NOMO-1 treated with DMSO at 0.1 percent for 48 hours (cell line): ENCODE measurements at regions not wholly inside any gene's neighbourhood (a gene's known extent, or its start where the extent isn't known, plus 50 kb on each side); places are given as distances from the start of the nearest gene placed in this dataset.

ENCODE experiments used
- DNase-seq: peaks from one replicate; lab custom pipeline; 2025; ENCODE audit not compliant: unreplicated experiment; lab: John Stamatoyannopoulos, UW

- DNase-seq: peak; percentile 82
Measured at GRCh38 chr20:57902473-57902872, 192.7 kb upstream of the PMEPA1 start.

- DNase-seq: no peak
Measured at GRCh38 chr20:57901526-57901925, 191.7 kb upstream of the PMEPA1 start.

GRCh38 chr20:57900226-57900905 lies 190.6 kb upstream of the PMEPA1 start:
- no peak for DNase-seq

- no peak for DNase-seq
Measured at GRCh38 chr20:57899554-57899953, 189.7 kb upstream of the PMEPA1 start.

DNA sequence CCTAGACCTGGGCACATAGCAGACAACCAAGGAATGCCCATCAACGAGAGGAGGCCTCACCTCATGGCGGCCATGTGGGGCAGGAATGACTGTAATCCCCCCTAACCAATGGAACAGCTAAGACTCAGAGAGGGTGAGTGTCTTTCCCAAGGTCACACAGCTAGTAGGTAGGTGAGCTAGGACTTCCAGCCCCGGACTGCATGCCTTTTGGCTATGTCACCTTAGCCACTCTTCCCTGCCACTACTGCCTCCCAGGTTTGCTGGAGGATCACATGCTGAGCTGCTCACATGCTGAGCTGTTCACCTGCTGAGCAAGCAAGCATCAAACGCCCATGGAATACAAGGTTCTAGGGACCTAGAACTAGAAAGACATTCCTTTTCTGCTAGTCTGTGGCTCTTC lies 188.5 kb upstream of the PMEPA1 start:
- DNase-seq: no peak

DNA sequence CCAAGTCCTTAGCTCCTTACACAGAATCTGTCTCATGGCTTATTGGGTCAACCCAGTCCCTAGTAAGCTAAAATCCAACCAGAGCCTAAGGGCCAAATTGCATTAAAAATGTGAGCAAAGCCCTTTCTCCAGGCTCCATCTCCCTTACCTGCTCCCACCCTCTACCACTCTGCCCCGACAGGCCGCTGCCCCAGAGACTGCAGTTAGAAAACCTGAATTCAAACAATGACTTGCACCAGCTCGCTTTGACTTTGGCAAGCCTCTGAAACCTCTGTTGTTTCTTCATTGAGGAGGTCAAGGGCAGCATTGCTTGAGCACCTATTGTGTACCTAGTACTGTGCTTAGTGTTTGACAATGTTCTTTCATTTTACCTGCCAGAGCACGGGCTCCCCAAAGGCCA lies 188.1 kb upstream of the PMEPA1 start:
- DNase-seq: no peak

GRCh38 chr20:57897156-57897874 lies 187.5 kb upstream of the PMEPA1 start:
- DNase-seq: no peak

- DNase-seq: no peak
Measured at GRCh38 chr20:57896563-57896962, 186.7 kb upstream of the PMEPA1 start.

GRCh38 chr20:57896017-57896416 lies 186.2 kb upstream of the PMEPA1 start:
- no peak for DNase-seq

GRCh38 chr20:57895161-57895855 lies 185.5 kb upstream of the PMEPA1 start:
- no peak for DNase-seq

DNA sequence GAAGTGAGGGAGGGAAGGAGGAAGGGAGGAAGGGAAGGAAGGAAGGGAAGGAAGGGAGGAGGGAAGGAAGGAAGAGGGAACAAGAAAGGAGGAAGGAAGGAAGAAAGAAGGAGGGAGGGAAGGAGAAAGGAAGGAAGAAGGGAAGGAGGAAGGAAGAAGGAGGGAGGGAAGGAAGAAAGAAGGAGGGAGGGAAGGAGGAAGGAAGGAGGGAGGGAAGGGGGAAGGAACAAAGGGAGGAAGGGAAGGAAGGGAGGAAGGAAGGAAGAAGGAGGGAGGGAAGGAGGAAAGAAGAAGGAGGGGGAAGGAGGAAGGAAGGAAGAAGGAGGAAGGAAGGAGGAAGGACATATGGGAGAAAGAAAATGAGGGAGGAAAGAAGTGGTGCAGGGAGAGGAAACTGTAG lies 184.7 kb upstream of the PMEPA1 start:
- DNase-seq: no peak

DNA sequence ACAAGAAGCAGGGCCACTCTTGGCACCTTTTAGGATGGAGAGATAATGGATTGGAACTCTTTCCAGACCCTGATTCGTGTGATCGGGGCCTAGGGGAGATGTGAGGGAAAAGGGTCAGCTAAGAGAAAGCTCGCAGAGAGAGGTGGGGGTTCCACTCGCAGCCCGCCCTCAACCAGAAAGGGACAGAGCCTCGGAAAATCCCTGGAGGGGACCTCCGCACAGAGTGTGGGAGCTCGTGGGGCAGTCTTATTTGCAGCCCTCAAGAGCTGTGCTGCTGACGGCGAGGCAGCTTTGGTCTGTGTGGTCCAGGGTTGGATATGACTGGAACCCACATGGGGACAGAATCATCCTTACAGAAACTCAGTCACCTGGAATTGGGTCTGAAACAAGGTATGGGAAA lies 184.3 kb upstream of the PMEPA1 start:
- DNase-seq: no peak

- DNase-seq: no peak
Measured at GRCh38 chr20:57893366-57893999, 183.7 kb upstream of the PMEPA1 start.

GRCh38 chr20:57892471-57892870 lies 182.7 kb upstream of the PMEPA1 start:
- no peak for DNase-seq

DNA sequence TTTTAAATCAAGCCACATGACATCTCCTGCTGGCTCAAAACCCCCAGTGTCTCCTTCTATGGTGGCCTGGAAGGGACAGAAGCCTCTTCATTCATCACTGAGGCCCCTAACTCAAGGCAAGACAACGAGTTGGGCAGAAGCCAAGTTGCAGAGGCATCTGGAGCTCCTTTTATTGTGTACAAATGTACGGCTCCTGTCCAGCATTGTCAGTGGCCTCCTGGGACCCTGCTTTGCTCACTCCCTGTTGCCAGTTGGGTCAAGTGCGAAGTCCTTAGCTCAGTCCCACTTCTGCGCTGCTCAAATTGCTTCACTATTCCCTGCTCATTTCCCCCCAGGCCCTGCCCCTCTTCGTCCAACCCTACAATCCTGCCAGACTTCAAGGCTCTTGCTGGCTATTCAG lies 181.2 kb upstream of the PMEPA1 start:
- DNase-seq: no peak

DNA sequence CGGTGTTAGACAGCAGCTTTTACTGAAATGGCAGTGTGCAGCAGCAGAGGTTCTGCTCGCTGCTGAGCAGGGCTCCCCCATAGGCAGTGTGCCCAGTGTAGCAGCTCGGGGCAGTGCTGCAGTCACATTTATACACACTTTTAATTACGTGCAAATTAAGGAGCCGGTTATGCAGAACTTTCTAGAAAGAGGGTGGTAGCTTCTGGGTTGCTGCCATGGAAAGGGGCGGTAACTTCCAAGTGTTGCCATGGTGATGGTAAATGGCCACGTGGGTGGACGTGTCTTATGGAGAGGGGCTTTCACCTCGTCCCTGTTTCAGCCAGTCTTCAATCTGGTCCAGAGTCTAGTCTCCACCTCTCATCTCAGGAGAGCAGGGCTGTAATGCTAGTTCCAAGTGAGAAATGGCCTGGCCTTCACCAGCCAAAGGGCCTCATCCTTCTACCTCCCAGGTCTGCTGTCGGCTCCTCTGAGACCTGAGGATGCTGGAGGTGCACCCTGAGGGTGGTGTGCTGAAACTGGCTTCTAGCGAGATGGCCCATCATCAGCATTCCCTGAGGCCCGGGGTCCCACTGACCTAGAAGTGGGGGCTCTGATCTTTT lies 180.5 kb upstream of the PMEPA1 start:
- no peak for DNase-seq

DNA sequence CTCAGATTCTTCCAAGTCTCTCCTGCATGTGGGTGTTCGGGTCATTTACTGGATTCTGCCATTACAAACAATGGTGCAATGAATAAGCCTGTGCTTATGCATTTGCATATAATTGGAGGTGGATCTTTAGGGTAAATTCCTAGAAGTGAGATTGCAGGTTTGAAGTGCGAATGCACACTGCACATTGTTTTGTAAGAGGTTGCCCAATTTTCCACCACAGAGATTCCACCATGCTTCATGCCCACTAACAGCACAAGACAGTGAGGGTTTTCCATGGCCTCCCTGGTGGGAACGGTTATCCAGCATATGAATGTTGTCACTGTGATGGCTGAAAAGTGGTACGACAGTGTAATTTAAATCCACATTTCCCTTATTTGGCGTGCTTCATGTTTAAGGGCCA lies 178.8 kb upstream of the PMEPA1 start:
- DNase-seq: no peak

- no peak for DNase-seq
Measured at GRCh38 chr20:57884956-57885355, 175.1 kb upstream of the PMEPA1 start.

- DNase-seq: no peak
Measured at GRCh38 chr20:57883761-57884160, 173.9 kb upstream of the PMEPA1 start.

GRCh38 chr20:57883224-57883623 lies 173.4 kb upstream of the PMEPA1 start:
- DNase-seq: no peak

GRCh38 chr20:57882451-57883161 lies 172.8 kb upstream of the PMEPA1 start:
- no peak for DNase-seq
